A673 (cell line): ENCODE measurements at regions not wholly inside any gene's neighbourhood (a gene's known extent, or its start where the extent isn't known, plus 50 kb on each side); places are given as distances from the start of the nearest gene placed in this dataset.

Source experiments
- BruUV-seq: library from RNA; stranded (reverse); fragments of 400-500 nt; replicated peaks from 2 replicates; lab custom pipeline; 2021; lab: Mats Ljungman, UMichigan
- CTCF ChIA-PET: fragments of 300-600 bp; sonication (Branson Sonifier 250); formaldehyde crosslinking; loops from one replicate; lab custom pipeline; 2022; ENCODE audit warnings: antibody characterized with exemption; lab: Charles Lee
- POLR2A ChIA-PET: fragments of 300-600 bp; sonication (Branson Sonifier 250); formaldehyde crosslinking; loops from one replicate; lab custom pipeline; 2022; ENCODE audit warnings: antibody characterized with exemption; ENCODE audit not compliant: low non-redundant PET; lab: Charles Lee
- DNase-seq: peaks from one replicate; pipeline ENCODE4 v3.0.0-alpha.2; 2015; ENCODE audit warnings: low spot score
- H3K27ac ChIP-seq: fragments of 200-600 bp; sonication (generic); 2 replicates; pipeline ENCODE4 v1.5.1; 2016; ENCODE audit warnings: mixed run types, low read depth, mild to moderate bottlenecking, mixed read lengths, antibody characterized with exemption, low read length; ENCODE audit not compliant: poor library complexity, severe bottlenecking
- H3K27me3 ChIP-seq: fragments of 200-600 bp; sonication (generic); replicated peaks from 2 replicates; pipeline ENCODE4 v1.6.1; 2017; ENCODE audit warnings: mixed run types, low read depth, mild to moderate bottlenecking, mixed read lengths, antibody characterized with exemption, low read length; ENCODE audit not compliant: insufficient read depth, poor library complexity
- H3K36me3 ChIP-seq: fragments of 200-600 bp; sonication (generic); 2 replicates; pipeline ENCODE4 v1.6.1; 2016; ENCODE audit warnings: mixed run types, mild to moderate bottlenecking, mixed read lengths, antibody characterized with exemption, low read length; ENCODE audit not compliant: insufficient read depth, poor library complexity, severe bottlenecking
- H3K4me1 ChIP-seq: fragments of 200-600 bp; sonication (generic); 2 replicates; pipeline ENCODE4 v1.6.1; 2017; ENCODE audit warnings: mixed run types, mild to moderate bottlenecking, mixed read lengths, antibody characterized with exemption, low read length; ENCODE audit not compliant: insufficient read depth, poor library complexity, severe bottlenecking
- H3K4me3 ChIP-seq: fragments of 200-600 bp; sonication (generic); 2 replicates; pipeline ENCODE4 v1.5.1; 2016; ENCODE audit warnings: low read depth, mixed run types, mild to moderate bottlenecking, mixed read lengths, low read length; ENCODE audit not compliant: poor library complexity, severe bottlenecking
- H3K9me3 ChIP-seq: fragments of 200-600 bp; sonication (generic); 2 replicates; pipeline ENCODE4 v1.6.1; 2016; ENCODE audit warnings: mixed run types, low read depth, mild to moderate bottlenecking, mixed read lengths, antibody characterized with exemption, low read length; ENCODE audit not compliant: poor library complexity, severe bottlenecking
- EZH2 ChIP-seq: fragments of 200-600 bp; sonication (generic); IDR thresholded peaks from 2 replicates; pipeline ENCODE4 v1.6.1; 2017; ENCODE audit warnings: borderline replicate concordance, low read depth, mild to moderate bottlenecking, mixed read lengths, antibody characterized with exemption, low read length; ENCODE audit not compliant: poor library complexity, severe bottlenecking
- intact Hi-C: fragments of 100-400 bp; cut with micrococcal nuclease; formaldehyde crosslinking; loops from one replicate; pipeline ENCODE4 v1.10.0; 2022; ENCODE audit not compliant: unreplicated experiment
- TF ChIP-seq, protein P1 (sequence below): fragments of 300-800, 200-600 bp; sonication (generic); conservative IDR thresholded peaks from 2 replicates; pipeline ENCODE4 v1.5.1; 2017; ENCODE audit warnings: low read depth, mild to moderate bottlenecking, antibody characterized with exemption, low read length, moderate library complexity, mixed read lengths

DNA sequence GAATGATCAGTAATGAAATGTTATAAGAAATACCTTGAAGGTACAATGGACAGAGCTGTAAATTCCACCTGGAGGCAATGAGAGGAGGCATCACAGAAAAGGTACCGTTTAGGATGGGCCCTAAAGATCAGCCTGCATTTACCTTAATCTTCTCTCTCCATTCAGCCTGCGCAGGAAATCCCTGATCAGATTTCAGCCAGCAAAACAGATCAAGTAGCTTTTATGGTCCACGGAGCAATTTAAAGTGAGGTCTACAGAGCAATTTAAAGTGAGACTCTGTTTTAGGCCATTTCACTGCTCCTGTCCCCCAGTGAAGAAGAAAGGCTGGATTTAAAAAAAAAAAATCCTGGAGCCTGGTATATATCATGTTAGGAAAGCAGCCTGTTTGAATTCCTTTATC lies 195.1 kb upstream of the VCX start:
- Histone ChIP-seq H3K4me3 (no peak overlapping the region), H3K27ac (no peak overlapping the region), H3K4me1 (no peaks in the 10 kb centered on the region), H3K27me3 (no peaks in the 10 kb centered on the region), H3K36me3 (no peaks in the 10 kb centered on the region), H3K9me3 (no peaks in the 10 kb centered on the region)
- intact Hi-C loops = no loop called here
- no TSS peak for BruUV-seq
- POLR2A ChIA-PET = no interaction called here
- CTCF ChIA-PET = no interaction called here
- no peak for DNase-seq
- no peak for TF ChIP-seq EZH2
- TF ChIP-seq, protein P1, sequence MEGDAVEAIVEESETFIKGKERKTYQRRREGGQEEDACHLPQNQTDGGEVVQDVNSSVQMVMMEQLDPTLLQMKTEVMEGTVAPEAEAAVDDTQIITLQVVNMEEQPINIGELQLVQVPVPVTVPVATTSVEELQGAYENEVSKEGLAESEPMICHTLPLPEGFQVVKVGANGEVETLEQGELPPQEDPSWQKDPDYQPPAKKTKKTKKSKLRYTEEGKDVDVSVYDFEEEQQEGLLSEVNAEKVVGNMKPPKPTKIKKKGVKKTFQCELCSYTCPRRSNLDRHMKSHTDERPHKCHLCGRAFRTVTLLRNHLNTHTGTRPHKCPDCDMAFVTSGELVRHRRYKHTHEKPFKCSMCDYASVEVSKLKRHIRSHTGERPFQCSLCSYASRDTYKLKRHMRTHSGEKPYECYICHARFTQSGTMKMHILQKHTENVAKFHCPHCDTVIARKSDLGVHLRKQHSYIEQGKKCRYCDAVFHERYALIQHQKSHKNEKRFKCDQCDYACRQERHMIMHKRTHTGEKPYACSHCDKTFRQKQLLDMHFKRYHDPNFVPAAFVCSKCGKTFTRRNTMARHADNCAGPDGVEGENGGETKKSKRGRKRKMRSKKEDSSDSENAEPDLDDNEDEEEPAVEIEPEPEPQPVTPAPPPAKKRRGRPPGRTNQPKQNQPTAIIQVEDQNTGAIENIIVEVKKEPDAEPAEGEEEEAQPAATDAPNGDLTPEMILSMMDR = no peak

DNA sequence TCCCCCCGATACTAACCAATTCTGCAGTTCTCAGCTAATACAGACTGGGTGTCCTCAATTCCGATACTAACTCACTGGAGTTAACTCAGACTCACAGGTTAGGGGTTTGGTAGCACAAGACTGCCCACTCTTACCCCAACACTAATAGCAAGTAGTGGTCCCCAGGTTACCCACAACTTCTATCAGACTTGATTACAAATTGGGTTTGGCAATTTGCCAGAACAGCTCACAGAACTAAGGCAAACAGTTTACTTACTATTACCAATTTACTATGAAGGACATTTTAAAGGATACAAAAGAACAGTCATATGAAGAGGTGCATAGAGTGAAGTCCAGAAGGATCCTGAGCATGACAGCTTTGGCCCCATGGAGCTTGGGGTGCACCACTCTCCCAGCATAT lies 201.8 kb upstream of the VCX start:
- Histone ChIP-seq H3K4me3 (no peak overlapping the region), H3K9me3 (no peaks in the 10 kb centered on the region), H3K27ac (no peak overlapping the region), H3K36me3 (no peaks in the 10 kb centered on the region), H3K4me1 (no peaks in the 10 kb centered on the region), H3K27me3 (no peaks in the 10 kb centered on the region)
- no peak for TF ChIP-seq EZH2
- TF ChIP-seq, protein P1 = no peak
- ChIA-PET CTCF (no interaction called here), POLR2A (no interaction called here)
- intact Hi-C loops = no loop called here
- no TSS peak for BruUV-seq
- DNase-seq = no peak

DNA sequence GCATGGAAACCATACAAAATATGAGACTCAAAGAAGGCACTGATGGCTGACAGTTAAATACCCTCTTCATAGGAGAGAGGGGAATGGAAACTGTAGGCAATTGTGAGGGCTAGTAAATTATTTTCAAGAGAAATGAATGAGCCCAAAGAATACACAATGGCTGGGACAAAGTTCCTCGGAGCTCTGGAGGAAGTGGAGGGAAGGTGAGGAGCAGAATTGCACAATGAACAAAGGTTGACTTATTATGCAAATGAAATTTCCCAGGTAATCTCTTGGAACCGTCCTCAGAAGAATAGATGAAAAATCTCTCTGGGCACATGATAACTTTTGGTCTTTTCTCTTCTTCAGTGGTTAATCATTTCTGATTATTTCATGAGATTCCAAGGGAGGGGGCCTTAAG lies 202.6 kb upstream of the VCX start:
- Histone ChIP-seq H3K9me3 (no peaks in the 10 kb centered on the region), H3K27me3 (no peaks in the 10 kb centered on the region), H3K4me3 (no peak overlapping the region), H3K36me3 (no peaks in the 10 kb centered on the region), H3K4me1 (no peaks in the 10 kb centered on the region), H3K27ac (no peak overlapping the region)
- TF ChIP-seq, protein P1 = no peak
- no peak for TF ChIP-seq EZH2
- POLR2A ChIA-PET = no interaction called here
- DNase-seq = no peak
- CTCF ChIA-PET = no interaction called here
- intact Hi-C loops = no loop called here
- BruUV-seq = no TSS peak
